HCT116 (cell line): ENCODE measurements at regions not wholly inside any gene's neighbourhood (a gene's known extent, or its start where the extent isn't known, plus 50 kb on each side); places are given as distances from the start of the nearest gene placed in this dataset.

Source experiments
- ATAC-seq: fragments of 200-7000 bp; cut with Tn5 transposase; 2 replicates; pipeline ENCODE4 v1.9.1; 2020; ENCODE audit warnings: mild to moderate bottlenecking, moderate library complexity
- BruUV-seq: library from RNA; stranded (reverse); fragments of 400-500 nt; replicated peaks from 2 replicates; lab custom pipeline; 2021; lab: Mats Ljungman, UMichigan
- CTCF ChIA-PET: fragments of 300-600 bp; sonication (Branson Sonifier 250); formaldehyde crosslinking; loops from one replicate; lab custom pipeline; 2021; ENCODE audit warnings: antibody characterized with exemption; lab: Charles Lee
- POLR2A ChIA-PET: fragments of 300-600, 350-600 bp; sonication (Branson Sonifier 250); formaldehyde crosslinking; loops from one replicate; lab custom pipeline; 2021; ENCODE audit warnings: antibody characterized with exemption; lab: Charles Lee
- RAD21 ChIA-PET, 2 experiments: fragments of 300-600 bp; sonication (Branson Sonifier 250); formaldehyde crosslinking; loops; one replicate each; lab custom pipeline; 2023; ENCODE audit warnings: low total read pairs in 2 of 2; ENCODE audit not compliant: uncharacterized antibody in 2 of 2, unreplicated experiment in 2 of 2, low non-redundant PET in 1 of 2; lab: Charles Lee
- DNase-seq: peaks from one replicate; pipeline ENCODE4 v3.0.0-alpha.2; 2010; ENCODE audit warnings: low read depth, low spot score
- H2AFZ ChIP-seq: fragments of 200-600 bp; shearing (Covaris generic), sonication (generic); 2 replicates; pipeline ENCODE4 v1.6.1; 2017; ENCODE audit warnings: low read depth, mixed run types, mixed read lengths, antibody characterized with exemption, low read length; ENCODE audit not compliant: poor library complexity, severe bottlenecking
- H3K27ac ChIP-seq: 2 replicates; pipeline ENCODE4 v1.5.1; 2012; ENCODE audit warnings: low read depth, low read length
- H3K27me3 ChIP-seq: fragments of 200-600 bp; sonication (generic); 2 replicates; pipeline ENCODE4 v1.6.1; 2016; ENCODE audit warnings: mixed run types, low read length, mixed read lengths; ENCODE audit not compliant: insufficient read depth
- H3K36me3 ChIP-seq, 2 experiments: fragments of 200-500 bp in 1 of 2; fragments of 200-600 bp in 1 of 2; sonication (Bioruptor generic) in 1 of 2; sonication (generic) in 1 of 2; 2 replicates each; pipeline versions ENCODE4 v1.5.1 to v1.6.1; 2014 to 2016; ENCODE audit warnings: low read length in 2 of 2, inconsistent platforms in 1 of 2, mixed read lengths in 1 of 2, mixed run types in 1 of 2; ENCODE audit not compliant: insufficient read depth in 2 of 2, control insufficient read depth in 1 of 2
- H3K4me1 ChIP-seq, 2 experiments: fragments of 200-600 bp in 1 of 2; sonication (generic) in 1 of 2; 2 replicates each; pipeline versions ENCODE4 v1.5.1 to v1.6.1; 2012 to 2017; ENCODE audit warnings: low read length in 2 of 2, inconsistent platforms in 1 of 2, mild to moderate bottlenecking in 1 of 2, mixed read lengths in 1 of 2, mixed run types in 1 of 2, moderate library complexity in 1 of 2; ENCODE audit not compliant: insufficient read depth in 2 of 2, control insufficient read depth in 1 of 2
- H3K4me2 ChIP-seq: fragments of 200-600 bp; sonication (generic); 2 replicates; pipeline ENCODE4 v1.6.1; 2017; ENCODE audit warnings: mixed run types, low read length, mixed read lengths
- H3K4me3 ChIP-seq, 2 experiments: fragments of 200-600 bp in 1 of 2; sonication (generic) in 1 of 2; replicated peaks in 1 of 2; 2 replicates each; pipeline ENCODE4 v1.5.1; 2011 to 2016; ENCODE audit warnings: low read length in 2 of 2, control low read depth in 1 of 2, low read depth in 1 of 2, mild to moderate bottlenecking in 1 of 2, mixed read lengths in 1 of 2, mixed run types in 1 of 2
- H3K79me2 ChIP-seq: fragments of 200-600 bp; sonication (generic); 2 replicates; pipeline ENCODE4 v1.6.1; 2017; ENCODE audit warnings: mild to moderate bottlenecking, mixed run types, low read length, moderate library complexity, mixed read lengths; ENCODE audit not compliant: insufficient read depth
- H3K9ac ChIP-seq: fragments of 200-600 bp; sonication (generic); 2 replicates; pipeline ENCODE4 v1.6.1; 2016; ENCODE audit warnings: low read length, mixed read lengths
- H3K9me2 ChIP-seq: fragments of 200-600 bp; sonication (generic), shearing (Covaris generic); 2 replicates; pipeline ENCODE4 v1.6.1; 2017; ENCODE audit warnings: mixed run types, mild to moderate bottlenecking, moderate library complexity; ENCODE audit not compliant: insufficient read depth
- H3K9me3 ChIP-seq, 2 experiments: fragments of 200-500 bp in 1 of 2; fragments of 200-600 bp in 1 of 2; sonication (Bioruptor generic) in 1 of 2; sonication (generic) in 1 of 2; 2 replicates each; pipeline ENCODE4 v1.6.1; 2014 to 2017; ENCODE audit warnings: low read length in 2 of 2, mixed read lengths in 2 of 2, inconsistent platforms in 1 of 2, low read depth in 1 of 2, mild to moderate bottlenecking in 1 of 2, mixed run types in 1 of 2, moderate library complexity in 1 of 2; ENCODE audit not compliant: control insufficient read depth in 1 of 2, insufficient read depth in 1 of 2
- H4K20me1 ChIP-seq: fragments of 200-600 bp; sonication (generic), shearing (Covaris generic); 2 replicates; pipeline ENCODE4 v1.6.1; 2017; ENCODE audit warnings: mixed run types, mild to moderate bottlenecking, moderate library complexity; ENCODE audit not compliant: insufficient read depth
- CEBPB ChIP-seq: IDR thresholded peaks from 2 replicates; pipeline ENCODE4 v1.6.1; 2012; ENCODE audit warnings: low read depth
- EGR1 ChIP-seq: IDR thresholded peaks from 2 replicates; pipeline ENCODE4 v1.6.1; 2012; ENCODE audit warnings: low read depth
- EZH2phosphoT487 ChIP-seq: fragments of 200-600 bp; IDR thresholded peaks from 2 replicates; pipeline ENCODE4 v1.6.1; 2018; ENCODE audit warnings: antibody characterized with exemption, borderline replicate concordance
- FOSL1 ChIP-seq: IDR thresholded peaks from 2 replicates; pipeline ENCODE4 v1.6.1; 2012; ENCODE audit warnings: low read depth
- TCF7L2 ChIP-seq: IDR thresholded peaks from 2 replicates; pipeline ENCODE4 v1.7.0; 2011; ENCODE audit warnings: borderline replicate concordance, inconsistent platforms; ENCODE audit not compliant: insufficient read depth, insufficient read length; ENCODE audit errors: extremely low read depth
- intact Hi-C: fragments of 100-400 bp; cut with micrococcal nuclease; formaldehyde crosslinking; loops from 2 replicates; pipeline ENCODE4 v1.10.0; 2022
- TF ChIP-seq, protein P1 (sequence below): IDR thresholded peaks from 2 replicates; pipeline ENCODE4 v1.6.1; 2012; ENCODE audit warnings: low read depth
- TF ChIP-seq, protein P2 (sequence below): IDR thresholded peaks from 2 replicates; pipeline ENCODE4 v1.6.1; 2012

DNA sequence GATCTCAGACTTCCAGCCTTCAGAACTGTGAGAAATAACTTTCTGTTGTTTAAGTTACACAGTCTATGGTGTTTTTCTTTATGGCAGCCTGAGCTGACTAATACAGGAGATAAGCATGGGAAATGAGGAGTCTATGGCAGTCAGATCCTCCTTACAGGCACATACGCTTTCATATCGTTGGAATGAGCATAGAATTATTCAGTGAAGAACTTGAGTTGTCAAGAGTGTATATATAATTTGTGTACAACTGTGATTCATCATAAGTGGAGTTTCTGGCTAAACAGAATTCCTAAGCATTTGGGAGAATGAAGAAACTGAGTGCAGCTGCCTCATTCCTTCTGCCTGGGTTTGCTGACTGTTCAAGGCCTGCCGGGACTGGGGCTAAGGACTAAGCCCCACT lies 516.7 kb downstream of the ADRA2A start:
- H3K79me2 ChIP-seq: no peaks in the 10 kb centered on the region
- RAD21 ChIA-PET: no interaction called here
- POLR2A ChIA-PET: no interaction called here
- ATAC-seq: no peak
- H3K36me3 ChIP-seq: no peaks in the 10 kb centered on the region
- no peaks in the 10 kb centered on the region for H3K9me3 ChIP-seq
- peaks cover 14% of the 10 kb centered on the region; the same call in 1 of the 2 replicates for H3K27me3 ChIP-seq
- intact Hi-C loops: loop anchor here (10.0 kb wide), 1 partner anchor 979 kb away; no protein-coding TSS in a partner anchor
- no peaks in the 10 kb centered on the region for H3K4me1 ChIP-seq
- H3K4me2 ChIP-seq: no peak overlapping the region
- no peaks in the 10 kb centered on the region for H3K9me2 ChIP-seq
- H3K27ac ChIP-seq: no peak overlapping the region
- no peak overlapping the region for H2AFZ ChIP-seq
- CTCF ChIA-PET: no interaction called here
- no peaks in the 10 kb centered on the region for H4K20me1 ChIP-seq
- no peak overlapping the region for H3K4me3 ChIP-seq
- TF ChIP-seq FOSL1 (no peak), TCF7L2 (no peak)
- no peak overlapping the region for H3K9ac ChIP-seq
- no peak for DNase-seq
- BruUV-seq: no TSS peak

GRCh38 chr10:111595173-111595572 lies 518.3 kb downstream of the ADRA2A start:
- H3K79me2 ChIP-seq: no peaks in the 10 kb centered on the region
- no peak overlapping the region for H2AFZ ChIP-seq
- no peaks in the 10 kb centered on the region for H3K36me3 ChIP-seq
- no peaks in the 10 kb centered on the region for H3K4me1 ChIP-seq
- H3K27me3 ChIP-seq: peaks cover 14% of the 10 kb centered on the region; the same call in 1 of the 2 replicates
- POLR2A ChIA-PET: no interaction called here
- TF ChIP-seq, protein P1, sequence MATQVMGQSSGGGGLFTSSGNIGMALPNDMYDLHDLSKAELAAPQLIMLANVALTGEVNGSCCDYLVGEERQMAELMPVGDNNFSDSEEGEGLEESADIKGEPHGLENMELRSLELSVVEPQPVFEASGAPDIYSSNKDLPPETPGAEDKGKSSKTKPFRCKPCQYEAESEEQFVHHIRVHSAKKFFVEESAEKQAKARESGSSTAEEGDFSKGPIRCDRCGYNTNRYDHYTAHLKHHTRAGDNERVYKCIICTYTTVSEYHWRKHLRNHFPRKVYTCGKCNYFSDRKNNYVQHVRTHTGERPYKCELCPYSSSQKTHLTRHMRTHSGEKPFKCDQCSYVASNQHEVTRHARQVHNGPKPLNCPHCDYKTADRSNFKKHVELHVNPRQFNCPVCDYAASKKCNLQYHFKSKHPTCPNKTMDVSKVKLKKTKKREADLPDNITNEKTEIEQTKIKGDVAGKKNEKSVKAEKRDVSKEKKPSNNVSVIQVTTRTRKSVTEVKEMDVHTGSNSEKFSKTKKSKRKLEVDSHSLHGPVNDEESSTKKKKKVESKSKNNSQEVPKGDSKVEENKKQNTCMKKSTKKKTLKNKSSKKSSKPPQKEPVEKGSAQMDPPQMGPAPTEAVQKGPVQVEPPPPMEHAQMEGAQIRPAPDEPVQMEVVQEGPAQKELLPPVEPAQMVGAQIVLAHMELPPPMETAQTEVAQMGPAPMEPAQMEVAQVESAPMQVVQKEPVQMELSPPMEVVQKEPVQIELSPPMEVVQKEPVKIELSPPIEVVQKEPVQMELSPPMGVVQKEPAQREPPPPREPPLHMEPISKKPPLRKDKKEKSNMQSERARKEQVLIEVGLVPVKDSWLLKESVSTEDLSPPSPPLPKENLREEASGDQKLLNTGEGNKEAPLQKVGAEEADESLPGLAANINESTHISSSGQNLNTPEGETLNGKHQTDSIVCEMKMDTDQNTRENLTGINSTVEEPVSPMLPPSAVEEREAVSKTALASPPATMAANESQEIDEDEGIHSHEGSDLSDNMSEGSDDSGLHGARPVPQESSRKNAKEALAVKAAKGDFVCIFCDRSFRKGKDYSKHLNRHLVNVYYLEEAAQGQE: no peak
- TF ChIP-seq CEBPB (no peak), EZH2phosphoT487 (no peak), EGR1 (no peak)
- TF ChIP-seq, protein P2, sequence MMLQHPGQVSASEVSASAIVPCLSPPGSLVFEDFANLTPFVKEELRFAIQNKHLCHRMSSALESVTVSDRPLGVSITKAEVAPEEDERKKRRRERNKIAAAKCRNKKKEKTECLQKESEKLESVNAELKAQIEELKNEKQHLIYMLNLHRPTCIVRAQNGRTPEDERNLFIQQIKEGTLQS: no peak
- intact Hi-C loops: loop anchor here (5.0 to 10.0 kb wide), 3 partner anchors 518 to 980 kb away; partner anchors contain the start of gene ADRA2A
- DNase-seq: no peak
- BruUV-seq: no TSS peak
- H3K9me2 ChIP-seq: no peaks in the 10 kb centered on the region
- CTCF ChIA-PET: no interaction called here
- RAD21 ChIA-PET: no interaction called here
- H3K27ac ChIP-seq: no peak overlapping the region
- ATAC-seq: no peak
- no peaks in the 10 kb centered on the region for H4K20me1 ChIP-seq
- no peak overlapping the region for H3K4me2 ChIP-seq
- H3K4me3 ChIP-seq: no peak overlapping the region
- no peak overlapping the region for H3K9ac ChIP-seq
- H3K9me3 ChIP-seq: no peaks in the 10 kb centered on the region
